ENCODE measurements at regions not wholly inside any gene's neighbourhood (a gene's known extent, or its start where the extent isn't known, plus 50 kb on each side); places are given as distances from the start of the nearest gene placed in this dataset.

DNA sequence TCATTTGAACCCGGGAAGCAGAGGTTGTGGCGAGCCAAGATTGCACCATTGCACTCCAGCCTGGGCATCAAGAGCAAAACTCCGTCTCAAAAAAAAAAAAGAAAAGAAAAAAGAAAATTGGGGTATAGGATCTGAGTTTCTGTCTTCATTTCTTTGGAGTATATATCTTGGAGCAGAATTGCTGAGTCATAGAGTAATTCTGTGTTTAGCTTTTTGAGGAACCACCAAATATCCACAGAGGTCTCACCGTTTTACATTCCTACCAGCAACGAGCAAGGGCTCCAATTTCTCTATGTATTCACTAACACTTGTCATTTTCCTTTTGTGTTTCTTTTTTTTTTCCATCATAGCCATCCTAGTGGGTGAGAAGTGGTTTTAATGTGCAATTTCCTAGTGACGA is 87.6 kb upstream of the TEX51 start:
- Histone ChIP-seq H3K4me3 (no peak overlapping the region), H3K27me3 (peaks cover 2% of the 10 kb centered on the region), H3K36me3 (no peaks in the 10 kb centered on the region), H3K27ac (no peak overlapping the region), H3K9me3 (no peaks in the 10 kb centered on the region), H3K4me1 (no peaks in the 10 kb centered on the region)
- DNase-seq (ENCODE audit: low spot score in 2 of 2): no peak
- no peak for TF ChIP-seq EP300 (IDR thresholded peaks at IDR 0.05)
- TF ChIP-seq POLR2A (IDR thresholded peaks at IDR 0.05): no peak
- TF ChIP-seq, protein P1, sequence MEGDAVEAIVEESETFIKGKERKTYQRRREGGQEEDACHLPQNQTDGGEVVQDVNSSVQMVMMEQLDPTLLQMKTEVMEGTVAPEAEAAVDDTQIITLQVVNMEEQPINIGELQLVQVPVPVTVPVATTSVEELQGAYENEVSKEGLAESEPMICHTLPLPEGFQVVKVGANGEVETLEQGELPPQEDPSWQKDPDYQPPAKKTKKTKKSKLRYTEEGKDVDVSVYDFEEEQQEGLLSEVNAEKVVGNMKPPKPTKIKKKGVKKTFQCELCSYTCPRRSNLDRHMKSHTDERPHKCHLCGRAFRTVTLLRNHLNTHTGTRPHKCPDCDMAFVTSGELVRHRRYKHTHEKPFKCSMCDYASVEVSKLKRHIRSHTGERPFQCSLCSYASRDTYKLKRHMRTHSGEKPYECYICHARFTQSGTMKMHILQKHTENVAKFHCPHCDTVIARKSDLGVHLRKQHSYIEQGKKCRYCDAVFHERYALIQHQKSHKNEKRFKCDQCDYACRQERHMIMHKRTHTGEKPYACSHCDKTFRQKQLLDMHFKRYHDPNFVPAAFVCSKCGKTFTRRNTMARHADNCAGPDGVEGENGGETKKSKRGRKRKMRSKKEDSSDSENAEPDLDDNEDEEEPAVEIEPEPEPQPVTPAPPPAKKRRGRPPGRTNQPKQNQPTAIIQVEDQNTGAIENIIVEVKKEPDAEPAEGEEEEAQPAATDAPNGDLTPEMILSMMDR (IDR thresholded peaks at IDR 0.05): no peak
- TF ChIP-seq POLR2AphosphoS5 (IDR thresholded peaks at IDR 0.05): no peak
- WGBS: 84% methylated on average over 6 of the region's 6 CpGs

DNA sequence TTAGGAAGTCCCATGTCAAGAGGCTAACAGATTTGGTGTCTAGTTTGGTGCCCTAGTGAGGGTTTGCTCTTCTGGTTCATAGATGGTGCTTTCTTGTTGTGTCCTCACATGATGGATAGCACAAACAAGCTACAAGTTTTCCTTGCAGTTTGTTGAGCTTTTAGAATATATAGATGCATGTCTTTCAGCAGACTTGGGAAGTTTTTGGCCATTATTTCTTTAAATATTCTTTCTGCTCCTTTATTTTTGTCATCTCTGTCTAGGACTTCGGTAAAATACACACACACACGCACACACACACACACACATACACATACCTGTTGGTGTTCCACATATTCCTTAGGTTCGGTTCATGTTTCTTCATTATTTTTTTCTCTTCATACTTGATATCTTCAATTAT is 81.5 kb upstream of the TEX51 start:
- H3K27ac ChIP-seq: no peak overlapping the region
- no peaks in the 10 kb centered on the region for H3K36me3 ChIP-seq
- no peaks in the 10 kb centered on the region for H3K27me3 ChIP-seq
- DNase-seq (ENCODE audit: low spot score in 2 of 2): no peak
- H3K4me3 ChIP-seq: no peak overlapping the region
- 92% methylated on average over 3 of the region's 3 CpGs for WGBS
- H3K9me3 ChIP-seq: no peaks in the 10 kb centered on the region
- no peak for TF ChIP-seq EP300 (IDR thresholded peaks at IDR 0.05)
- TF ChIP-seq POLR2A (IDR thresholded peaks at IDR 0.05): no peak
- no peak for TF ChIP-seq POLR2AphosphoS5 (IDR thresholded peaks at IDR 0.05)
- TF ChIP-seq, protein P1 (IDR thresholded peaks at IDR 0.05): no peak
- H3K4me1 ChIP-seq: no peaks in the 10 kb centered on the region

DNA sequence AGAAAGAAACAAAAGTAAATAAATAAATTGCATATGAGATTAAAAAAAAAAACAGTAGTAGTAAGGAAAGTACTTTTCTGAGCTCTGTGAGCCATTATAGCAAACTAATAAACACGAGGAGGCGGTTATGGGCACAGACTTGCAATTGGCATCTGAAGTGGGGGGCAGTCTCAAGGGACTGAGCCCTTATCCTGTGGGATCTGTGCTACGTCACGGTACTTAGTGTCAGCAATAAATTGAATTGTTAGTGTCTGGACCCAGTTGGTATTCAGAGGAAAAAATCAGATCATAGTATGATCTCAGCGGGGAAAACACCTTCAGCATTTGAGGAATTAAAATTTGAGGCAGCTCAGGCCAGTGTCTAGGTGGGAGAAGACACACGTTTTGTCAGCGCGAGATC is 76.6 kb upstream of the TEX51 start:
- Histone ChIP-seq H3K4me3 (no peak overlapping the region), H3K27ac (no peak overlapping the region), H3K9me3 (no peaks in the 10 kb centered on the region), H3K36me3 (no peaks in the 10 kb centered on the region), H3K4me1 (no peaks in the 10 kb centered on the region), H3K27me3 (no peaks in the 10 kb centered on the region)
- DNase-seq (ENCODE audit: low spot score in 2 of 2): no peak
- TF ChIP-seq, protein P1 (IDR thresholded peaks at IDR 0.05): no peak
- TF ChIP-seq POLR2A (IDR thresholded peaks at IDR 0.05): no peak
- WGBS: 67% methylated on average over 8 of the region's 8 CpGs

DNA sequence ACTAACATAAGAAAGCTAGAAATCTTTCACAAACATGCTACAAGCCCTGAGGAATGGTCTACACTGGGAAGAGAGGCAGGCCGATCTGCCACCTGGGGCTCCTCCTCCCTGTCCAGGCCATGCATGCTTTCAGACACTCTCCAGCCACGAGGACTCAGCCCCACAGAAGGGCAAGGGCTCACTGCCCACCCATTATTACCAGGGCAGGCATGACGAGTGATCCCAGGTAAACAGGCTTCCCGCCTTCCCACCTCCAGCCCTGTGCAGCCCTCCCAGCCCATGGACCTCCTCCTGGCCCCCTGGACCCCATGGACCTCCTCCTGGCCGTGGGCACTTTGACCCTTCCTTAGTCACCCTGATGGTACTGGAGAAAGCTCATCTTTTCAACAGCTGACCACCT is 75.8 kb upstream of the TEX51 start:
- no peak for DNase-seq (ENCODE audit: low spot score in 2 of 2)
- H3K27me3 ChIP-seq: no peaks in the 10 kb centered on the region
- 71% methylated on average over 5 of the region's 5 CpGs for WGBS
- no peaks in the 10 kb centered on the region for H3K4me1 ChIP-seq
- TF ChIP-seq POLR2AphosphoS5 (IDR thresholded peaks at IDR 0.05) (no peak), POLR2A (IDR thresholded peaks at IDR 0.05) (no peak), EP300 (IDR thresholded peaks at IDR 0.05) (no peak)
- TF ChIP-seq, protein P1 (IDR thresholded peaks at IDR 0.05): no peak
- H3K9me3 ChIP-seq: no peaks in the 10 kb centered on the region
- H3K36me3 ChIP-seq: no peaks in the 10 kb centered on the region
- no peak overlapping the region for H3K27ac ChIP-seq
- H3K4me3 ChIP-seq: no peak overlapping the region

DNA sequence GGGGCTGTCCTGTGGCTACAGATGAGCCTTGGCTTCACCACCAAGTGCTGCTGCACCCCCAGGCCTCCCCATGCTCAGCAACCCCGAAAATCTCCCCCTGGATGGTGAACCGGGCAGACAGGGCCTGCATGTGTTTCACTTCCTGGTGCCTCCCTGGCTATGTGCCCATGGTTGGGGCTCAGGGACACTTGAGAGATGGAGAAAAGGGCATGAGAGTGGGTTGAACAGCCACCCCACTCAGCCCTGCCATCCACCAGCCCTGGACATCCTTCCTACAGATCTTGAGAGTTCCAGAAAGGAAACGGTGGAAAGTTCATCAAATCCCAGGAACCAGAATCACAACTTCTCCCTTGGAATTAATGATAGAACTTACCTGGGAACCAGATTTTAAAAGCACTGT is 74.7 kb upstream of the TEX51 start:
- no peaks in the 10 kb centered on the region for H3K27me3 ChIP-seq
- TF ChIP-seq EP300 (IDR thresholded peaks at IDR 0.05) (no peak), POLR2A (IDR thresholded peaks at IDR 0.05) (no peak)
- H3K4me1 ChIP-seq: no peaks in the 10 kb centered on the region
- H3K4me3 ChIP-seq: no peak overlapping the region
- no peak overlapping the region for H3K27ac ChIP-seq
- H3K9me3 ChIP-seq: no peaks in the 10 kb centered on the region
- WGBS: 76% methylated on average over 3 of the region's 3 CpGs
- H3K36me3 ChIP-seq: no peaks in the 10 kb centered on the region
- no peak for DNase-seq (ENCODE audit: low spot score in 2 of 2)

DNA sequence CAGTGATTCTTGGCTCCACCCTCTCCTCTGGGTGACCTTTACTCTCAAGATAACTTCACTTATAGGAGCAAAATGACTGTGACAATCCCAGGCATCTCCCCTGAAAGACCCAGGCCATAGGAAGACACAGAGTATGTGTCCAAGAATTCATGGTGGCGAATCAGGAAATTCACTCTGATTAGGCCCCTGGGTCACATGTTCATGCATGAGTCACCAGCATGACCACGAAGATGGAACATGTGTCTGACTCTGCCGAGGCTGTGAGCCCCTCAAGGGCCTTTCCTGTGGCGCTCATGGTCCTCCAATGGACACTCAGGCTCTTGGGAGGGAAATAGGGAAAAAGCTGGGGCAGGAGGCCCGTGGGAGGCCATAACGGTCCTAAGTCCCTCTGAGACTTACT is 74.0 kb upstream of the TEX51 start:
- Histone ChIP-seq H3K9me3 (no peaks in the 10 kb centered on the region), H3K4me1 (no peaks in the 10 kb centered on the region), H3K4me3 (no peak overlapping the region), H3K27ac (no peak overlapping the region), H3K27me3 (no peaks in the 10 kb centered on the region), H3K36me3 (no peaks in the 10 kb centered on the region)
- TF ChIP-seq EP300 (IDR thresholded peaks at IDR 0.05) (no peak), POLR2AphosphoS5 (IDR thresholded peaks at IDR 0.05) (no peak), POLR2A (IDR thresholded peaks at IDR 0.05) (no peak)
- TF ChIP-seq, protein P1 (IDR thresholded peaks at IDR 0.05): no peak
- DNase-seq (ENCODE audit: low spot score in 2 of 2): no peak
- WGBS: 76% methylated on average over 6 of the region's 6 CpGs

All from suprapubic skin (tissue), 4 donors.